T-cell (primary cell): ENCODE measurements at regions not wholly inside any gene's neighbourhood (a gene's known extent, or its start where the extent isn't known, plus 50 kb on each side); places are given as distances from the start of the nearest gene placed in this dataset.

Experiments used
- ATAC-seq, 4 experiments: fragments of 200-7000 bp in 3 of 4; fragments of 150-1000 bp in 1 of 4; cut with Tn5 transposase; replicated peaks in 1 of 4; 1 replicate in 3 of 4; 2 replicates in 1 of 4; pipeline ENCODE4 v1.10.0; 2021; ENCODE audit warnings: moderate library complexity in 3 of 4, mild to moderate bottlenecking in 2 of 4, moderate number of reproducible peaks in 1 of 4
- CTCF ChIA-PET, 2 donors: fragments of 300-600 bp; sonication (Branson Sonifier 250); formaldehyde crosslinking; loops; one replicate each; lab custom pipeline; 2022; ENCODE audit warnings: antibody characterized with exemption in 2 of 2; lab: Charles Lee
- POLR2A ChIA-PET, 2 donors: fragments of 300-600 bp; sonication (Branson Sonifier 250); formaldehyde crosslinking; loops; one replicate each; lab custom pipeline; 2022; ENCODE audit warnings: antibody characterized with exemption in 2 of 2; lab: Charles Lee
- DNase-seq, 35 experiments: peaks; one replicate each; pipeline versions ENCODE4 v3.0.0 to v3.0.0-alpha.2; 2013 to 2023
- H3K27ac ChIP-seq: one replicate; pipeline ENCODE4 v1.5.1; 2013; ENCODE audit warnings: low read length
- H3K27me3 ChIP-seq, 2 experiments: replicated peaks in 1 of 2; 1 replicate in 1 of 2; 2 replicates in 1 of 2; pipeline versions ENCODE4 v1.6.1 to v1.7.0; 2013; ENCODE audit warnings: low read length in 1 of 2, mixed read lengths in 1 of 2; ENCODE audit not compliant: control insufficient read depth in 2 of 2, insufficient read depth in 2 of 2; ENCODE audit errors: extremely low read depth in 1 of 2
- H3K36me3 ChIP-seq, 2 donors: 1 replicate in 1 of 2; 2 replicates in 1 of 2; pipeline versions ENCODE4 v1.6.1 to v1.7.0; 2013; ENCODE audit warnings: low read length in 1 of 2; ENCODE audit not compliant: control insufficient read depth in 2 of 2, insufficient read depth in 1 of 2; ENCODE audit errors: extremely low read depth in 1 of 2
- H3K4me1 ChIP-seq, 2 experiments: 1 replicate in 1 of 2; 2 replicates in 1 of 2; pipeline versions ENCODE4 v1.6.1 to v1.7.0; 2013; ENCODE audit warnings: low read length in 2 of 2, mixed read lengths in 1 of 2; ENCODE audit not compliant: insufficient read depth in 2 of 2, control insufficient read depth in 1 of 2; ENCODE audit errors: extremely low read depth in 1 of 2
- H3K4me3 ChIP-seq, 2 donors: 1 replicate in 1 of 2; 2 replicates in 1 of 2; pipeline versions ENCODE4 v1.5.1 to v1.7.0; 2013; ENCODE audit warnings: mild to moderate bottlenecking in 2 of 2, low read length in 1 of 2, moderate library complexity in 1 of 2; ENCODE audit not compliant: control insufficient read depth in 1 of 2; ENCODE audit errors: extremely low read depth in 1 of 2
- H3K9me3 ChIP-seq: 2 replicates; pipeline ENCODE4 v1.7.0; 2013
- H3K27ac Mint-ChIP-seq, 2 donors: one replicate each; pipeline ENCODE4 v1.8.0; 2020 to 2021; ENCODE audit warnings: mild to moderate bottlenecking in 2 of 2, mixed read lengths in 2 of 2
- H3K27me3 Mint-ChIP-seq, 2 donors: one replicate each; pipeline ENCODE4 v1.8.0; 2021 to 2022; ENCODE audit warnings: mixed read lengths in 2 of 2
- H3K36me3 Mint-ChIP-seq: one replicate; pipeline ENCODE4 v1.8.0; 2021; ENCODE audit warnings: mixed read lengths
- H3K4me1 Mint-ChIP-seq, 3 donors: one replicate each; pipeline ENCODE4 v1.8.0; 2020 to 2022; ENCODE audit warnings: mixed read lengths in 3 of 3, mild to moderate bottlenecking in 1 of 3
- H3K4me3 Mint-ChIP-seq, 3 donors: one replicate each; pipeline ENCODE4 v1.8.0; 2020 to 2022; ENCODE audit warnings: mild to moderate bottlenecking in 3 of 3, mixed read lengths in 3 of 3, moderate library complexity in 3 of 3
- H3K9me3 Mint-ChIP-seq, 3 donors: one replicate each; pipeline ENCODE4 v1.8.0; 2020 to 2022; ENCODE audit warnings: mixed read lengths in 3 of 3
- WGBS: methylation state at CpG from one replicate; pipeline ENCODE4 v1.1.5; 2013; ENCODE audit warnings: missing lambda C conversion rate; ENCODE audit not compliant: insufficient coverage; 5-methylcytosine and 5-hydroxymethylcytosine counted together

- H3K36me3 Mint-ChIP-seq = no peaks in the 10 kb centered on the region
- POLR2A ChIA-PET = no interaction called here
- peak in 1 of 4 experiments; percentile 49 for ATAC-seq
- H3K4me3 ChIP-seq = no peak overlapping the region
- no peak overlapping the region for H3K27ac ChIP-seq
- no peaks in the 10 kb centered on the region for H3K9me3 ChIP-seq
- CTCF ChIA-PET = no interaction called here
- H3K36me3 ChIP-seq = no peaks in the 10 kb centered on the region
- no peaks in the 10 kb centered on the region for H3K9me3 Mint-ChIP-seq
- H3K27me3 ChIP-seq = no peaks in the 10 kb centered on the region
- no peak for DNase-seq
- H3K4me1 Mint-ChIP-seq = peaks cover 18 to 27% (median 27%) of the 10 kb centered on the region in 3 donors
- H3K4me1 ChIP-seq = peaks cover 12 to 17% of the 10 kb centered on the region in 2 experiments
- H3K27me3 Mint-ChIP-seq = peaks cover 5 to 10% of the 10 kb centered on the region in 2 donors
- 57% methylated on average over 3 of the region's 6 CpGs for WGBS
- no peak overlapping the region for H3K4me3 Mint-ChIP-seq
- H3K27ac Mint-ChIP-seq = no peak overlapping the region
Measured at GRCh38 chr6:87908978-87909811, 138.4 kb upstream of the SPACA1 start.

GRCh38 chr6:87907521-87907920 is 140.1 kb upstream of the SPACA1 start:
- Mint-ChIP-seq H3K27me3 (peaks cover 0 to 9% of the 10 kb centered on the region in 2 donors), H3K36me3 (no peaks in the 10 kb centered on the region), H3K9me3 (no peaks in the 10 kb centered on the region), H3K4me3 (no peak overlapping the region), H3K27ac (no peak overlapping the region), H3K4me1 (peaks cover 18 to 27% (median 27%) of the 10 kb centered on the region in 3 donors)
- ChIA-PET POLR2A (no interaction called here), CTCF (interaction anchor here in 1 of 2 donors (1.0 kb wide), 1 partner anchor 10 kb away, joined by 3 read pairs; no protein-coding TSS in a partner anchor)
- ATAC-seq (peak; percentile 44 to 77 (median 70)), DNase-seq (peak in 4 of 35 experiments; percentile 11 to 48 (median 26))
- whole genome bisulfite sequencing = no CpG with 5 or more reads among the region's 2 CpGs
- Histone ChIP-seq H3K27me3 (no peaks in the 10 kb centered on the region), H3K4me1 (peaks cover 12 to 18% of the 10 kb centered on the region in 2 experiments), H3K36me3 (no peaks in the 10 kb centered on the region), H3K4me3 (no peak overlapping the region), H3K9me3 (no peaks in the 10 kb centered on the region), H3K27ac (no peak overlapping the region)

- no CpG with 5 or more reads among the region's 2 CpGs for WGBS
- Mint-ChIP-seq H3K4me1 (peaks cover 18 to 27% (median 27%) of the 10 kb centered on the region in 3 donors), H3K4me3 (no peak overlapping the region), H3K9me3 (no peaks in the 10 kb centered on the region), H3K27me3 (peaks cover 0 to 3% of the 10 kb centered on the region in 2 donors), H3K36me3 (no peaks in the 10 kb centered on the region), H3K27ac (no peak overlapping the region)
- H3K27me3 ChIP-seq = no peaks in the 10 kb centered on the region
- ATAC-seq (no peak), DNase-seq (no peak)
- no peaks in the 10 kb centered on the region for H3K9me3 ChIP-seq
- ChIA-PET CTCF (no interaction called here), POLR2A (no interaction called here)
- no peak overlapping the region for H3K4me3 ChIP-seq
- H3K36me3 ChIP-seq = no peaks in the 10 kb centered on the region
- H3K4me1 ChIP-seq = peaks cover 12 to 18% of the 10 kb centered on the region in 2 experiments
- no peak overlapping the region for H3K27ac ChIP-seq
Measured at GRCh38 chr6:87905101-87905641, 142.5 kb upstream of the SPACA1 start.

- Mint-ChIP-seq H3K27ac (no peak overlapping the region), H3K9me3 (no peaks in the 10 kb centered on the region), H3K4me1 (peaks cover 14 to 23% (median 22%) of the 10 kb centered on the region in 3 donors), H3K4me3 (no peak overlapping the region), H3K36me3 (no peaks in the 10 kb centered on the region), H3K27me3 (peaks cover 0 to 3% of the 10 kb centered on the region in 2 donors)
- no peaks in the 10 kb centered on the region for H3K9me3 ChIP-seq
- H3K36me3 ChIP-seq = no peaks in the 10 kb centered on the region
- no peak overlapping the region for H3K4me3 ChIP-seq
- ChIA-PET POLR2A (no interaction called here), CTCF (no interaction called here)
- H3K4me1 ChIP-seq = peaks cover 12 to 18% of the 10 kb centered on the region in 2 experiments
- H3K27ac ChIP-seq = no peak overlapping the region
- no peaks in the 10 kb centered on the region for H3K27me3 ChIP-seq
- DNase-seq = no peak
- ATAC-seq = no peak
Measured at GRCh38 chr6:87904011-87904410, 143.6 kb upstream of the SPACA1 start.

- DNase-seq (no peak), ATAC-seq (no peak)
- H3K4me1 Mint-ChIP-seq = peaks cover 9 to 16% (median 15%) of the 10 kb centered on the region in 3 donors
- no peaks in the 10 kb centered on the region for H3K36me3 Mint-ChIP-seq
- no peak overlapping the region for H3K27ac Mint-ChIP-seq
- no CpG with 5 or more reads among the region's 12 CpGs for WGBS
- Histone ChIP-seq H3K27me3 (no peaks in the 10 kb centered on the region), H3K9me3 (no peaks in the 10 kb centered on the region), H3K4me1 (peaks cover 11% of the 10 kb centered on the region in 2 experiments), H3K27ac (no peak overlapping the region), H3K36me3 (no peaks in the 10 kb centered on the region), H3K4me3 (no peak overlapping the region)
- H3K9me3 Mint-ChIP-seq = no peaks in the 10 kb centered on the region
- H3K4me3 Mint-ChIP-seq = no peak overlapping the region
- peaks cover 0 to 3% of the 10 kb centered on the region in 2 donors for H3K27me3 Mint-ChIP-seq
- POLR2A ChIA-PET = interaction anchor here in 1 of 2 donors (0.6 kb wide), 1 partner anchor 460 kb away, joined by 4 read pairs; no protein-coding TSS in a partner anchor
- CTCF ChIA-PET = no interaction called here
Measured at GRCh38 chr6:87903323-87903722, 144.3 kb upstream of the SPACA1 start.

GRCh38 chr6:87902383-87902782 is 145.3 kb upstream of the SPACA1 start:
- CTCF ChIA-PET = no interaction called here
- ATAC-seq = no peak
- H3K36me3 Mint-ChIP-seq = no peaks in the 10 kb centered on the region

More at GRCh38 chr6:87902383-87902782, 145.3 kb upstream of the SPACA1 start:
- Histone ChIP-seq H3K27ac (no peak overlapping the region), H3K4me1 (peaks cover 3 to 4% of the 10 kb centered on the region in 2 experiments), H3K4me3 (no peak overlapping the region), H3K36me3 (no peaks in the 10 kb centered on the region), H3K27me3 (no peaks in the 10 kb centered on the region), H3K9me3 (no peaks in the 10 kb centered on the region)
- POLR2A ChIA-PET = interaction anchor here in 1 of 2 donors (0.7 kb wide), 1 partner anchor 169 kb away, joined by 3 read pairs; no protein-coding TSS in a partner anchor
- no peak overlapping the region for H3K4me3 Mint-ChIP-seq
- no peak for DNase-seq
- no peak overlapping the region for H3K27ac Mint-ChIP-seq
- peaks cover 0 to 3% of the 10 kb centered on the region in 2 donors for H3K27me3 Mint-ChIP-seq
- H3K4me1 Mint-ChIP-seq = peaks cover 6 to 7% (median 7%) of the 10 kb centered on the region in 3 donors
- no peaks in the 10 kb centered on the region for H3K9me3 Mint-ChIP-seq
